Activated CD4-positive, alpha-beta memory T cell treated with anti-CD3 and anti-CD28 coated beads, Interleukin-2, amount 10 ng/mL, durations not matched to agents 7 days and 5 days (primary cell): ENCODE measurements at regions not wholly inside any gene's neighbourhood (a gene's known extent, or its start where the extent isn't known, plus 50 kb on each side); places are given as distances from the start of the nearest gene placed in this dataset.
"Not testable (repeated sequence)": the region's sequence is repeated elsewhere in the genome, so short reads cannot be mapped to it uniquely, and the experiment has no call there.

Experiments used
- CTCF ChIA-PET: fragments of 350-600 bp; sonication (Branson Sonifier 250); formaldehyde crosslinking; loops from one replicate; lab custom pipeline; 2021; ENCODE audit warnings: antibody characterized with exemption, inconsistent platforms; lab: Charles Lee
- POLR2A ChIA-PET: fragments of 350-600 bp; sonication (Branson Sonifier 250); formaldehyde crosslinking; loops from one replicate; lab custom pipeline; 2021; ENCODE audit warnings: antibody characterized with exemption; lab: Charles Lee
- DNase-seq: peaks from one replicate; pipeline ENCODE4 v3.0.0-alpha.2; 2020
- H3K27ac Mint-ChIP-seq: one replicate; pipeline ENCODE4 v1.8.0; 2021; ENCODE audit warnings: mild to moderate bottlenecking, mixed read lengths
- H3K27me3 Mint-ChIP-seq: one replicate; pipeline ENCODE4 v1.8.0; 2021; ENCODE audit warnings: mixed read lengths
- H3K36me3 Mint-ChIP-seq: one replicate; pipeline ENCODE4 v1.8.0; 2021; ENCODE audit warnings: low read depth, mixed read lengths
- H3K4me1 Mint-ChIP-seq: one replicate; pipeline ENCODE4 v1.8.0; 2021; ENCODE audit warnings: mixed read lengths
- H3K4me3 Mint-ChIP-seq: one replicate; pipeline ENCODE4 v1.8.0; 2021; ENCODE audit warnings: mild to moderate bottlenecking, mixed read lengths
- H3K9me3 Mint-ChIP-seq: one replicate; pipeline ENCODE4 v1.8.0; 2021; ENCODE audit warnings: mixed read lengths

DNA sequence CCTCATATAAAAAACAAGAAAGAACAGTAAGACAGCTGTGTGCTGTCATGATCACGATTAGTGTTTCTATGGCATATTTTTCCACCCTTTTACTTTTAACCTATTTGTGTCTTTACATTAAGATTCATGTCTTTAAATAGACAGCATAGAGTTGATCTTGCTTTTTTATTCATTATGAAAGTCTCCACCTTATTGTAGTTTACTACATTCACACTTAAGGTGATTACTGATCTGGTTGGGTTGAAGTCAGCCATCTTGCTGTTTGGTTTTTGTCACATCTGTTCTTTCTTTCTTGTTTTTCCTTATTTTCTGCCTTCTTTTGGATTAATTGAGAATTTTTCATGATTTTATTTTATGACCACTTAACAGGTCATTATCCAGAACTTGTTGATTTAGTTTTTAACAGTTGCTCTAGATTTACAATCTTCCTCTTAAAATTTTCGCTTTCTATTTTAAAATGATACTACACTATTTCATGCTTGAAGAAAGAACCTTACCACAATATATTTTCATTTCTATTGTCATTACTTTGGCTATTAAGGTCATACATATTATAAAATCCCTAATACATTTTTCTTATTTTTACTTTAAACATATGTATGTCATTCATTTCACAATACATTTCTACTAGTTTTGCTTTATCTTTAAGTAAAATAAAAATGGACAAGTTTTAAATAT is 292.5 kb downstream of the SH3GL2 start:
- Mint-ChIP-seq H3K27ac (no peak overlapping the region), H3K9me3 (peaks cover 2% of the 10 kb centered on the region), H3K27me3 (no peaks in the 10 kb centered on the region), H3K36me3 (no peaks in the 10 kb centered on the region), H3K4me3 (no peak overlapping the region), H3K4me1 (no peaks in the 10 kb centered on the region)
- no peak for DNase-seq
- POLR2A ChIA-PET, result no interaction called here
- CTCF ChIA-PET, result no interaction called here

DNA sequence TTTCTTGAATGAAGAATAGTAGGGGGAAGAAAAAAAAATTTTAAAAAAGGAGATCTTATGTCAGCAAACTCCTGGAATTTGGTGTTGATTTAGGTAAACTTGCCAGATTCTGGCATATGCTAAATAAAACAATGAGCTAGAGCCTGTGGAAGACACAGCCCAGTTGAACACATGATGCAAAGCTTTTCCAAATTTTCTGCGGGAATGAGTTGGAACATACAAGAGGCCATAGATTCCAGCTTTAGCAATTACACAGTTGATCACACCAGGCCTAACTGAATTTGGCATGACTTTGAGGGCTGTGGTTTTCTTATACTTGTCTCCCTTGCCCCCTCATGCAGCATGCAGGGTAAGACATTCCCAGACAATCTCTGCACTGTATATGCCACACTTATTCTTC is 297.0 kb downstream of the SH3GL2 start:
- Mint-ChIP-seq H3K27ac (no peak overlapping the region), H3K27me3 (no peaks in the 10 kb centered on the region), H3K9me3 (peaks cover 2% of the 10 kb centered on the region), H3K4me1 (no peaks in the 10 kb centered on the region), H3K4me3 (no peak overlapping the region), H3K36me3 (no peaks in the 10 kb centered on the region)
- DNase-seq, result no peak
- ChIA-PET POLR2A (no interaction called here), CTCF (no interaction called here)

- H3K27me3 Mint-ChIP-seq, result no peaks in the 10 kb centered on the region
- no peaks in the 10 kb centered on the region for H3K36me3 Mint-ChIP-seq
- POLR2A ChIA-PET, result no interaction called here
- CTCF ChIA-PET, result no interaction called here
- no peak for DNase-seq
- no peak overlapping the region for H3K27ac Mint-ChIP-seq
- H3K4me1 Mint-ChIP-seq, result no peaks in the 10 kb centered on the region
- H3K9me3 Mint-ChIP-seq, result peaks cover 2% of the 10 kb centered on the region
- H3K4me3 Mint-ChIP-seq, result no peak overlapping the region
Observed at GRCh38 chr9:17876687-17877086, 297.8 kb downstream of the SH3GL2 start.

GRCh38 chr9:17878810-17879370 is 300.0 kb downstream of the SH3GL2 start:
- no peak overlapping the region for H3K27ac Mint-ChIP-seq
- H3K36me3 Mint-ChIP-seq, result no peaks in the 10 kb centered on the region
- no peaks in the 10 kb centered on the region for H3K27me3 Mint-ChIP-seq
- H3K4me1 Mint-ChIP-seq, result no peaks in the 10 kb centered on the region
- peaks cover 2% of the 10 kb centered on the region for H3K9me3 Mint-ChIP-seq
- ChIA-PET CTCF (no interaction called here), POLR2A (no interaction called here)
- no peak for DNase-seq
- H3K4me3 Mint-ChIP-seq, result no peak overlapping the region

GRCh38 chr9:17881371-17881770 is 302.5 kb downstream of the SH3GL2 start:
- Mint-ChIP-seq H3K9me3 (no peaks in the 10 kb centered on the region), H3K27ac (no peak overlapping the region), H3K4me1 (no peaks in the 10 kb centered on the region), H3K27me3 (no peaks in the 10 kb centered on the region), H3K36me3 (no peaks in the 10 kb centered on the region), H3K4me3 (no peak overlapping the region)
- CTCF ChIA-PET, result no interaction called here
- no peak for DNase-seq
- POLR2A ChIA-PET, result no interaction called here

DNA sequence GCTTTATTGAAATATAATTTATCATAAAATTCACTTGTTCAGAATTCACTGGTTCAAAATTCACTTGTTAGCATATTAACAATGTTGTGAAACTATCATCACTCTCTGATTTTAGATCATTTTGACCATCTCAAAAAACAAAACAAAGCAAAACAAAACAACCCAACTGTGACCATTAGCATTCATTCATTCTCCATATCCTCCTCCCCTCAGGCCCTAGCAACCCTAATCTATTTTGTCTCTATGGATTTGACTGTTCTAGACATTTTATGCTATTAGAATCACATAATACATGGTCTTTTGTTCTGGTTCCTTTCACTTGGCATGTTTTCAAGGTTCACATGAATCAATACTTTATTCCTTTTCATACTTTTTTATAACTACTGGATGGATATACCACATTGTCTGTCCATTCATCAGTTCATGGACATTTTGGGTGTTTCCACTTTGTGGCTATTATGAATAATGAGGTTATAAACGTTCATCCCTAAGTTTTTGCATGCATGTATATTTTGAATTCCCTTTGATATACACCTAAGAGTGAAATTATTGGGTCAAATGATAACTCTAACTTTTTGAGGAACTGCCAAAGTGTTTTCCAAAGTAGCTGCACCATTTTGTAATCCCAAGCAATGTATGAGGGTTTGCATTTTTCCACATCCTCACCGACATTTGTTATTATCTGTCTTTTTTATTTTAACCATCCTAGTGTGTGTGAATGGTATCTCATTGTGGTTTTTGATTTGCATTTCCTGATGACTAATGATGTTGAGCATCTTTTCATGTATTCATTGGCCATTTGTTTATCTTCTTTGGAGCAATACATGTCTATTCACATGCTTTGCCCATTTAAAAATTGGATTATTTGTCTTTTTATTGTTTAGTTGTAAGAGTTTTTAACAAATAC is 304.1 kb downstream of the SH3GL2 start:
- ChIA-PET CTCF (no interaction called here), POLR2A (no interaction called here)
- H3K9me3 Mint-ChIP-seq, result peaks cover 2% of the 10 kb centered on the region
- H3K36me3 Mint-ChIP-seq, result no peaks in the 10 kb centered on the region
- DNase-seq, result no peak
- no peaks in the 10 kb centered on the region for H3K4me1 Mint-ChIP-seq
- no peak overlapping the region for H3K27ac Mint-ChIP-seq
- no peaks in the 10 kb centered on the region for H3K27me3 Mint-ChIP-seq
- no peak overlapping the region for H3K4me3 Mint-ChIP-seq

DNA sequence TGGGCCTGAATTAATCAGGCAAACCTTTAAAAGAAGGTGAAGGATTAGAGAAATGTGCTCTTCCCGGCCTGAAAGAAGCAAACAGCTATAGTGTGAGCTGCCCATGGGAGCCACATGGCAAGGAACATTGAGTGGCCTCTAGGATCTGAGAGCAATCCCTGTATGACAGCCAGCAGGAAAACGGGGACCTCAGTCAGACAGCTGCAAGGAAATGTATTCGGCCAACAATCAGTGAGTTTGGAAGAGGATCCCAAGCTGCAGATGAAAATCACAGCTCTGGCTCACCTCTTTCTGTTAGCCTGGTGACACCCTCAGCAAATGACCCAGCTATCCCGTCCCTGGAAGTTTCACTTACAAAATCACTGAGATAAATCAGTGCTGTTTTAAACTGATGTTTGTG is 309.2 kb downstream of the SH3GL2 start:
- Mint-ChIP-seq H3K36me3 (no peaks in the 10 kb centered on the region), H3K4me1 (no peaks in the 10 kb centered on the region), H3K27ac (no peak overlapping the region), H3K4me3 (no peak overlapping the region), H3K27me3 (no peaks in the 10 kb centered on the region), H3K9me3 (peaks cover 2% of the 10 kb centered on the region)
- CTCF ChIA-PET, result interaction anchor here (1.2 kb wide), 1 partner anchor 64 kb away, joined by 3 read pairs; no protein-coding TSS in a partner anchor
- DNase-seq, result no peak
- POLR2A ChIA-PET, result no interaction called here

DNA sequence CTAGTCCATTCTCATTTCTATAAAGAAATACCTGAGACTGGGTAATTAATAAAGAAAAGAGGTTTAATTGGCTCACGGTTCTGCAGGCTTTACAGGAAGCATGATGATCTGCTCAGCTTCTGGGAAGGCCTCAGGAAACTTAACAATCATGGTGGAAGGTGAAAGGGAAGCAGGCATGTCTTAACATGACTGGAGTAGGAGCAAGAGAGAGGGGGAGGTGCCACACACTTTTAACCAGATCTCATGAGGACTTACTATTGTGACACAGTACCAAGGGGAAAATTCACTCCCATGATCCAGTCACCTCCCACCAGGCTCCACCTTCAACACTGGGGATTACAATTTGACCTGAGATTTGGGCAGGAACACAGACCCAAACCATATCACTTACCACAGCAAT is 310.1 kb downstream of the SH3GL2 start:
- H3K27me3 Mint-ChIP-seq, H3K4me1 Mint-ChIP-seq, POLR2A ChIA-PET, H3K4me3 Mint-ChIP-seq, H3K27ac Mint-ChIP-seq, H3K36me3 Mint-ChIP-seq, DNase-seq, H3K9me3 Mint-ChIP-seq: not testable (repeated sequence)
- CTCF ChIA-PET, result interaction anchor here (1.2 kb wide), 1 partner anchor 63 kb away, joined by 3 read pairs; no protein-coding TSS in a partner anchor

GRCh38 chr9:17894501-17895160 is 315.8 kb downstream of the SH3GL2 start:
- H3K36me3 Mint-ChIP-seq, result no peaks in the 10 kb centered on the region
- H3K27me3 Mint-ChIP-seq, result no peaks in the 10 kb centered on the region
- H3K4me3 Mint-ChIP-seq, result no peak overlapping the region
- ChIA-PET CTCF (no interaction called here), POLR2A (no interaction called here)
- DNase-seq, result no peak
- no peak overlapping the region for H3K27ac Mint-ChIP-seq
- no peaks in the 10 kb centered on the region for H3K4me1 Mint-ChIP-seq
- H3K9me3 Mint-ChIP-seq, result peaks cover 4% of the 10 kb centered on the region

GRCh38 chr9:17900606-17901005 is 321.7 kb downstream of the SH3GL2 start:
- H3K4me1 Mint-ChIP-seq, result no peaks in the 10 kb centered on the region
- no peaks in the 10 kb centered on the region for H3K9me3 Mint-ChIP-seq
- DNase-seq, result no peak
- peaks cover 6% of the 10 kb centered on the region for H3K27me3 Mint-ChIP-seq
- ChIA-PET POLR2A (no interaction called here), CTCF (no interaction called here)
- no peak overlapping the region for H3K4me3 Mint-ChIP-seq
- H3K36me3 Mint-ChIP-seq, result no peaks in the 10 kb centered on the region
- no peak overlapping the region for H3K27ac Mint-ChIP-seq

- H3K4me3 Mint-ChIP-seq, result no peak overlapping the region
- no peak for DNase-seq
- H3K27me3 Mint-ChIP-seq, result peaks cover 10% of the 10 kb centered on the region
- no peaks in the 10 kb centered on the region for H3K36me3 Mint-ChIP-seq
- no peak overlapping the region for H3K27ac Mint-ChIP-seq
- peaks cover 2% of the 10 kb centered on the region for H3K9me3 Mint-ChIP-seq
- POLR2A ChIA-PET, result no interaction called here
- H3K4me1 Mint-ChIP-seq, result no peaks in the 10 kb centered on the region
- CTCF ChIA-PET, result no interaction called here
Observed at GRCh38 chr9:17905366-17905765, 326.5 kb downstream of the SH3GL2 start.

- ChIA-PET POLR2A (no interaction called here), CTCF (no interaction called here)
- Mint-ChIP-seq H3K4me1 (no peaks in the 10 kb centered on the region), H3K27me3 (peaks cover 10% of the 10 kb centered on the region), H3K27ac (no peak overlapping the region), H3K9me3 (peaks cover 2% of the 10 kb centered on the region), H3K36me3 (no peaks in the 10 kb centered on the region), H3K4me3 (no peak overlapping the region)
- no peak for DNase-seq
Observed at GRCh38 chr9:17905781-17906175, 326.9 kb downstream of the SH3GL2 start.

DNA sequence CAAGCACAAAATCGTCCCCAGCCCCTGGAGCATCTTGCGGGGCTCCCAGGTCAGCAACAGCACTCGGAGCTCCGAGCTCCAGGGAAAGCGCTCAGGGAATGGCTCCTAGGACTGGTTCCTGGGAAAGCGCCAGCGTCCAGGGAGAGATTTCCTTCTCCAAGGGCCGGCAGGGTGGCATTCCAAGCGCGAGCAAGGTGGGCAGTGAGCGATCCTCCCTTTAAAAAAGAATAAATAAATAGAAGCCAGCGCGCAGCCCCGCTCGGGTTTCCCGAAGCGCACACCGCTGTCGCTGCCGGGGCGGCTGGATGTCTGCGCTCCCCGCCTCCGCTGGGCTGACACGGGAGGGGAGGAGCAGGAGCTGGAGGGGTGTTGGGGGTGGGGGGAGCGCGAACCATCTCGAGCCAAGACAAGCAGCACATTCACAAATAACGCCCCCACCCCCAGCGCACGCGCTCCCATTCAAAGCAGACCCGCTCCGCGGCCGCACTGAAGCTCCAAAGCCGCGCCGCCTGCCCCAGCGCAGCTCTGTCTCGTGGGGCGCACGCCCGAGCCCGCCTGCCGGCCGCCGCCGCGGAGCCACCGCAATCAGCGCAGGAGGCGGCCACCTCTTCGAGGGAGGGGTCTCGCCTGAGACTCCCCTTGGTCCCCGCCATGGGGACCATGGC is 327.4 kb downstream of the SH3GL2 start:
- CTCF ChIA-PET, result no interaction called here
- no peak overlapping the region for H3K4me3 Mint-ChIP-seq
- H3K4me1 Mint-ChIP-seq, result no peaks in the 10 kb centered on the region
- peaks cover 2% of the 10 kb centered on the region for H3K9me3 Mint-ChIP-seq
- H3K27me3 Mint-ChIP-seq, result peaks cover 10% of the 10 kb centered on the region
- H3K36me3 Mint-ChIP-seq, result no peaks in the 10 kb centered on the region
- POLR2A ChIA-PET, result no interaction called here
- no peak for DNase-seq
- H3K27ac Mint-ChIP-seq, result no peak overlapping the region
